NOMO-1 treated with dmso at 0.1 percent for 144 hours (cell line): ENCODE measurements at regions not wholly inside any gene's neighbourhood (a gene's known extent, or its start where the extent isn't known, plus 50 kb on each side); places are given as distances from the start of the nearest gene placed in this dataset.

Experiments
- DNase-seq: peaks from one replicate; lab custom pipeline; 2025; ENCODE audit not compliant: unreplicated experiment; lab: John Stamatoyannopoulos, UW

- no peak for DNase-seq
Measured at GRCh38 chr6:21420146-21420878, 173.2 kb upstream of the SOX4 start.

- no peak for DNase-seq
Measured at GRCh38 chr6:21420926-21421325, 172.6 kb upstream of the SOX4 start.

- DNase-seq: no peak
Measured at GRCh38 chr6:21423106-21423854, 170.3 kb upstream of the SOX4 start.

- DNase-seq: no peak
Measured at GRCh38 chr6:21426841-21427490, 166.6 kb upstream of the SOX4 start.

- DNase-seq: no peak
Measured at GRCh38 chr6:21429291-21429690, 164.3 kb upstream of the SOX4 start.

GRCh38 chr6:21431526-21431925, 162.0 kb upstream of the SOX4 start:
- peak; percentile 64 for DNase-seq

GRCh38 chr6:21436625-21437024, 156.9 kb upstream of the SOX4 start:
- no peak for DNase-seq

- no peak for DNase-seq
Measured at GRCh38 chr6:21437581-21437980, 156.0 kb upstream of the SOX4 start.

- peak; percentile 68 for DNase-seq
Measured at GRCh38 chr6:21438237-21438985, 155.1 kb upstream of the SOX4 start.

- DNase-seq: peak; percentile 42
Measured at GRCh38 chr6:21438986-21439352, 154.6 kb upstream of the SOX4 start.

GRCh38 chr6:21441386-21441785, 152.2 kb upstream of the SOX4 start:
- peak; percentile 17 for DNase-seq

GRCh38 chr6:21442874-21443273, 150.7 kb upstream of the SOX4 start:
- no peak for DNase-seq

- no peak for DNase-seq
Measured at GRCh38 chr6:21444711-21445260, 148.8 kb upstream of the SOX4 start.

- no peak for DNase-seq
Measured at GRCh38 chr6:21447987-21448386, 145.6 kb upstream of the SOX4 start.

- DNase-seq: no peak
Measured at GRCh38 chr6:21448485-21449109, 145.0 kb upstream of the SOX4 start.

- no peak for DNase-seq
Measured at GRCh38 chr6:21450149-21450548, 143.4 kb upstream of the SOX4 start.

GRCh38 chr6:21450628-21451027, 142.9 kb upstream of the SOX4 start:
- no peak for DNase-seq

- no peak for DNase-seq
Measured at GRCh38 chr6:21451546-21452013, 142.0 kb upstream of the SOX4 start.

- no peak for DNase-seq
Measured at GRCh38 chr6:21454262-21454661, 139.3 kb upstream of the SOX4 start.

- DNase-seq: no peak
Measured at GRCh38 chr6:21455071-21455470, 138.5 kb upstream of the SOX4 start.

GRCh38 chr6:21457647-21458046, 135.9 kb upstream of the SOX4 start:
- DNase-seq: no peak
